Suppressor macrophage treated with lipopolysaccharide for 4 hours (primary cell): ENCODE measurements at regions not wholly inside any gene's neighbourhood (a gene's known extent, or its start where the extent isn't known, plus 50 kb on each side); places are given as distances from the start of the nearest gene placed in this dataset.
A peak's percentile ranks its signal among the peaks of the same experiment; 100 is the strongest.

Source experiments
- DNase-seq: peaks from one replicate; pipeline ENCODE4 v3.0.0-alpha.2; 2020

DNA sequence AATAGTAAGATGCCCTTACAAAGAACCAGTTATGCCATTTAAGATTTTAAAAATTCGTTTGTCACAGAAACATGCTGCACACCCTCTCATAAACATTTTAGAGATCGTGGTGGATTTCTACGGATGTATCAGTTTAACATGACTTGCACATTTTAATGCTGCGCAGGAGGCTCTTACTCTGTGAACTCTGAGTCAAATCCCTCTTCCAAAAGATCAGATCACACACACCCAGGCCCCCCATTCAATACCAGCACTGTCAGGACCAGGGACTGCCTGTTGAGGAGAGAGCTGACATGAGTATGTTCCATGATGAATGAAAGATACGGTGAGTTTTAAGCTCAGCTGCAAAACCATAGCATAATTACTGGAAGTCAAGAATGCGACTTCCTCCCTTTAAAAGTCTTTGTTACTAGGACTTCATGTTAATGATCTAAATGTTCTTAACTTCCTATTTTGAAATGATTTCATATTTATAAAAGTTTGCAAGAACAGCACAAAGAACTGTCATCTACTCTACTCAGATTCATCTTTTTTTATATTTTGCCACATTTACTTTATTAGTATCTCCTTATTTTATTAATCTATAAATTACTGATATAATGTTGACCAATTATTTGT is 500.2 kb downstream of the GLRX3 start:
- DNase-seq: peak; percentile 24

DNA sequence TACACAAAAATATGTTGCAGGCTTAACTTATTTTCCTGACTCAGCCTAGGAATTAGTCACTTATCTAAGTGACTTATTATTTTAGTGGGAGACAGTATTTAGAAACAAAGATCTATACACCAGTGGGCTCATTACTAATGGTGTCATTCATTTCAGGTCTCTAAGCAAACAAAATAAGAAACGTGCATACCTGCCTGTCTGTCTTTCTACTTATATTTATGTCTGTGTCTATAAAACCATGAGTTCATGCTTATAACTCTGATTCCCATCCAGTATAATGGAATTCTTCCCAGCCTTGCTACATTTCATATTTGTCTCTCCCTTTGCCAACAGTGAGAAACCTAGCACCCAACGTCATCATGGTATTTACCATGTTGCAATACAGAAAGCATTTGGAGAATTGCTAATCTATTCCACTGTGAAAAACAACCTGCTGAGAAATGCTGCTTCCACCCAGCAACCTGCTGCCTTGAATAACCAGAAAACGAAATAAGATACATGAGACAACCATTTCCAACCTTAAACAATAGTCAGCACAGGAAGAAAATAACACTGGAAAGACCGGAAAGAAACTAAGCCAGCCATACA is 501.0 kb downstream of the GLRX3 start:
- DNase-seq: peak; percentile 12

DNA sequence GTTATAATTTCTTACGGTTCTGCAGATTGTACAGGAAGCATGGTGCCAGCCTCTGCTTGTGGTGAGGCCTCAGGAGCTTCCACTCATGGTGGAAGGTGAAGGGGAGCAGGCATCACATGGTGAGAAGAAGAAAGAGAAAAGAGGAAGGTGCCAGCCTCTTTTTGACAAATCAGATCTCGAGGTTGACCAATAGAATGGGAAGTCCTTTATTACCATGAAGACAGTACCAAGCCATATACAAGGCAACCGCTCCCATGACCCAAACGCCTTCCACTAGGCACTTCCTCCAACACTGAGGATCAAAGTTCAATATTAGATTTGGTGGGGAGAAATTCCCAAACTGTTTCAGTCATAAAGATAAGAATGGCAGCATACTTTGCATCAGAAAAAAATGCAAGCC is 502.8 kb downstream of the GLRX3 start:
- DNase-seq: peak; percentile 12

DNA sequence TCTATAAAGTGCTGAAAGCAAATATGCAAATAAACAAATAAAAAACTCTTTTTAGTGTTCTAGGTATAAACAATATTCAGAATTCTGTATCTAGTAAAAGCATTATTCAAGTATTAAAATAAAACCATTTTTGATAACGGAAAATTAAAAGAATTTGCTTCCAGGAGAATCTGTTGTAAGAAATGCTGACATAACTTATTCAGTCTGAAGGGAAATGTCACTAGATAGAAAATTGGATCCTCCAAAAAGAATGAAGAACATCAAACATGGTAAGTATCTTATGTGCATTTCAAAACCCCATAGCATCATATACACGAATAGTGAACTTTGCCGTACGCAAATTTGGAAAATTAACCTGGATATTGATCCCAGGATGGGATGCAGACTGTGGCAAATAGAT is 506.7 kb downstream of the GLRX3 start:
- DNase-seq: no peak

DNA sequence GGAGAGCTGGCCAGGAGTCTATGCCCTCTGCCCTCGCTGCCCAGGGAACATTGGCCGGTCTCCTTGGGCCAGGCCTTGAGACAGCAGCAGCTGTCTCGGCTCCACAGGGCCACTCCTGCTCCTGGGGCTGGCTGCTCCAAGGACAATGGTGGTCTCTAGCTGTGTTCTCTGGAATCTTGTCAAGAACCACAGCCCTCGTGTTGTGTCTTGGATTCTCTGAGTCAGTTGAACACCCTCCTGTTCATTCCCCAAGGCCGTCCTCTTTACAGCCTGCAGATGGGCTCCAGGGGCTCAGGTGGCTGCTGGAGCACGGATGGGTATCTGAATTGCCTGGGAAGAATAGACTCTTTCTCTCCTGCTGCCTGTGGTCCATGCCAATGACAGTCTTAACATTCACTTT is 511.1 kb downstream of the GLRX3 start:
- no peak for DNase-seq

DNA sequence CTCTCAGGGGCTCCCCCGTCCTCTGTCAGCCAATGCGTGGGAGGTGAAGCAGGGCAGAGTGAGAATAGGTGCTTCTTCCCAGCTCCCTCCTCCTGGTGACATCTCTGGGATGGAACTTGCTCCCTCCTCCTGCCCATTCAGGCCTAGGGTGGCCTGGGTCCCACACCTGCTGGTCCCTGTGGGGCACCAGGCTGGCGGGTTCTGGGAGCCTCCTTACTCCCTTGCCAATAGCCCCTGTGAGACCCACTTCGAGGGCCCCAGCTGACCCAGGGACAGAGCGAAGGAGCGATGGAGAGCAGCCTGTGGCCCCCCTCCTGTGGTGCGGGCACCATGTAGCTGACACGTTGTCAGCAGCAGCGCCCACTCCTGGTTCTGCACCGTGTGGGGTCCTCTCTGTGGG is 512.6 kb downstream of the GLRX3 start:
- no peak for DNase-seq

DNA sequence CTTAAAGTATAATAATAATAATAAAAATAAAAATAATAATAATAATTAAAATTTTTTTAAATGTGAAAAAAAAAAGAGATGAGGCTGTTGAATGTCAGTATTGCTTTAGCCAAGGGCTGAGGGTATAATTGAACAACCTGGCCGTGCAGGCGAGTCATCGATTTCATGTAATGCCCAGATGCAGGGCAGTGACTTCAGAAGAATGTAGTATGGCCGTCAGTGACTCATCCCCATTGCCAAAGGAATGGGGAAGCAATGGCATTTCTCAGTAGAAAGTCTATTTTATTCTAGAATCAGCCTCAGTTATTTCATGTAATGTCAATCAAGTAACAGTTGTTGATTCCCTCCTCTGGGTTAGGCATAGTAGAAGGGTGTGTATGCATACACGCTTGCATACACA is 516.4 kb downstream of the GLRX3 start:
- DNase-seq: peak; percentile 46

DNA sequence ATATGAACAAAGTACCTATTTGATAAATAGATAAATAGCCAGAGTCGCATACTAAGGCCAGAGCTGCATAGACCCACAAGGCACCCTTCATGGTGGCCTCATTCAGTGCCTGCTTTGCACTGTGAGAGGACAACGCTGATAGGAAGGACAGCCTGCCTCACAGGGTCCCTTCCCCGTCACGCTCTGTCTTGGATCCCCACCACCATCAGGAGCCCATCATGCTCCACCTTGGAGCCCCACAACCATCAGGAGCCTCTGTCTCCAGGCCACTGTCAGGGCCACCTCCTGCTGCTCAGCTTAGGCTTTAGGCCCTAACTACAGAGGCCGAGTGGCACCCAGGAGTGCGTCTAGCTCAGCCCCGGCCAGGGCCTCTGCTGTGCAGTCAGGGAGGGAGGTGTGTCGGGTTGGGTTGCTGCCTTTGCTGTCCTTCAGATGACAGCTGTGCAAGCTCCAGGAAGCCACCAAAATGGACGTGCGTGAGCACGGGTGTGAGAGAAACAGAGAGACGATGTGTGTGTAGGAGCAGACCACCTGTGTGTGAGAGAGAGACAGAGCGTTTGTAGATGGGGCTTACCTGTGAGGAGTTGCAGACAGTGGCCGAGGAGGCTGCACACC is 516.9 kb downstream of the GLRX3 start:
- no peak for DNase-seq

DNA sequence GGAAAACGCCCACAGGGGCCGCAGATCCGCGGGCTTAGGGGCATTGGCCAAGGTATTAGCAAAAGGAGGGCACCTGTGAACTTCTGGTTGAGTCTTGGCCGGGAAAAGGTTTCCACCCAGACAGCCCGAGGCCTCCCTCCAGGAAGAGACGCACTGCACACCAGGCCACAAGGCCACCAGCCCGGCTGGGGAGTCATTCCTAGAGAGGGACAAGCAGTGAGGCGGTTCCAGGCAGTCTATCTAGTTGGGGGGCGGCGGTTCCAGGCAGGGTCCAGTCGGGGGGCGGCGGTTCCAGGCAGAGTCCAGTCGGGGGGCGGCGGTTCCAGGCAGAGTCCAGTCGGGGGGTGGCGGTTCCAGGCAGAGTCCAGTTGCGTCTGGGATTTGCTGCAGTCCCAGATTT is 518.5 kb downstream of the GLRX3 start:
- DNase-seq: no peak

DNA sequence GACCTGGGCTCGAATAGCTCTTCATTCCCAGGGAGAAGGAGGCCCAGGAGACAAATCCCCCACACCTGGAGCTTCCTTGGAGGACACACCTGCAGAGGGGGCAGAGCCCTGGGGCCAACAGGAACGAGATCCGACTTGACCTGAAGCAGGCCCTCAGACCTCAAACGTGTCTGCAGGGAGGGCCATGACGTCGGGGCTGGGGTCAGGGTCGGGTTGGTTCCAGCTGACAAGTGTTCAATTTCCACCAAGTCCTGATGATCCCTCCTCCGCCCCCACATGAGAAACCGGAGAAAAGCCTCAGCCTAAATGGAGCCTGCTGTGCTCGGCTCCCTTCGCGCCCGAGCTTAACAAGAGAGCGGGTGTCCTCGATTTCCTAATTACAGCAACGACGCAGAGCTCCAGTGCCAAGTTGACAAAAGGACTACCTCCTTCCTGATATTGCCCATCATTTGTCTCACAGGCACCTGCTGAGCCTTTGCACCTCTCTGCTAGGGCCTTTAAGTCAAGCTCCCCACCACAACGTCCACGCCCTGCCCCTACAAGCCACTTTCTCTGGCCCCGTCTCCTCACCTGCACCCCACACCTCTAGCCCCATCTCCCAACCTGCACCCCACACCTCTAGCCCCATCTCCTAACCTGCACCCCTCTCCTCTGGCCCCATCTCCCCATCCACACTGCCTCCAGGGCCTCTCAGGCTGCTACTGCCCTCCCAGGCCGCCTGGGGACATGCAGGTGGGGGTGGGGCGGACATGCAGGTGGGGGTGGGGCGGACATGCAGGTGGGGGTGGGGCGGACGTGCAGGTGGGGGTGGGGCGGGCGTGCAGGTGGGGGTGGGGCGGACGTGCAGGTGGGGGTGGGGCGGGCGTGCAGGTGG is 519.4 kb downstream of the GLRX3 start:
- DNase-seq: no peak

DNA sequence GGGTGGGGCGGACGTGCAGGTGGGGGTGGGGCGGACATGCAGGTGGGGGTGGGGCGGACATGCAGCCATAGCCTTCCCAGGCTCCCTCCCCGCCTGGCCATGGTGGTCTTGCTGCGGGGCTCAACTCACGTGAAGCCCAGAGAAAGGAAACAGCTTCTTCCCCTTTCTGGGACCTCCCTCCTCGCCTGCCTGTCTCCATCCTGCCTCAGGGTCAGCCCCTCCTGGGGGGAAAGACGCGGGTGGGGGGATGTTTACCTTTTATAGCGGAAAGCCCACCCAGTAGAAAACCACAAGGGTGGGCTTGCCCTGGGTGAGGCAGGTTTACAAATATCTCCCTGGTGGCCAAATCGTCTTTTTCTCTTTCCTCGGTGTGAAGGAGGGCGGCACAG is 520.0 kb downstream of the GLRX3 start:
- no peak for DNase-seq

DNA sequence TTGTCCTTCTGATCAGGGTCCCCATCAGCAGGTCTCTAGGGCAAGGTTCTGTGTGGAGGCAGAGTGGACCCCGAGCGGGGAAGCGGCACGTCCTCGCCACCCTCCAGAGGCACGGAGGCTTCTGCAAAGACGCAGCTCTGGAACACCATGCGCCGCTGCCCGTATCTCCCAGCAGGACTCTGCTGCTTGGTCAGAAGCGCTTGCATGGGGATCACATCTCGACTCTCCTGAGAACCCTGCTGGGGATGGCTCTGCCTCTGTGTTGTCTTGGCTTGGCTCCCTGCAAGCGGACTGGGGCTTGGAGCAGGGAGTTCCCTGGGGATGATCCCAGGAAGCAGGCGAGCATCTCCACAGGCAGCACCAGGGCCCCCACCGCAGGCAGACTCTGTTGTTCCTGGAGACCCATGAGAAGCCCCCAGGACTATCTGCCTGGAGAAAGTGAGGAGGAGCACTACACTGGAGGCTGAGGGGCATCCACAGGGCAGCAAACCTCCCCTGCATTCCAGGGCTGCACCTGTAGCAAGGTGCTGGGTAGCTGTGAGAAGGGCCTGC is 520.5 kb downstream of the GLRX3 start:
- DNase-seq: no peak

DNA sequence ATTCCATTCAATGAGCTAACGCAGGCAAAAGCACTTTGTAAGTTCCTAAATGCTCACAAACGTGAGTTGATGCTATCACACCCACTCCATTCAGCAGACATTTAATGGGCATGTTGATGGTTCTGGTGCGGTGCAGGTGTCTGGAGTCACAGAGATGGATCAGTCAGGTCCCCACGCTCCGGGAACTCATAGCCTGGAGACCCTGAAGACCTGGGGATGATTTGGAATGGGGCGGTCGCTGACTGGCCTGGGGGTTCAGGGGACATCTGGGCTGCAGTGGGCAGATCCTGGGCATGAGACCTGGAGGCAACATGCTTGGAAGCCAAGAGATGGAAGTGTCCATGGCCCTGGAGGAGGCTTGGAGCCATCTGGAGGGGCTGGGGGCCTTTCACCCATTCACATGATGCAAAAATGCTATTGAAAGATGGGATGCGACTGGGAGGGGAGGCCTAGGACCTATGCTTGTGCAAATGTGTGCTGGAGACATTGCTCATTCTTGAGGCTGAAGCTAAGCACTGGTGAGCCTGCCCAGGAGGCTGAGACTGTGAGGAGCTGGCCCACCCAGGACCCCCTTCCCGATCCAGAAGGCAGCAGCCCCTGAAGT is 522.6 kb downstream of the GLRX3 start:
- DNase-seq: no peak

DNA sequence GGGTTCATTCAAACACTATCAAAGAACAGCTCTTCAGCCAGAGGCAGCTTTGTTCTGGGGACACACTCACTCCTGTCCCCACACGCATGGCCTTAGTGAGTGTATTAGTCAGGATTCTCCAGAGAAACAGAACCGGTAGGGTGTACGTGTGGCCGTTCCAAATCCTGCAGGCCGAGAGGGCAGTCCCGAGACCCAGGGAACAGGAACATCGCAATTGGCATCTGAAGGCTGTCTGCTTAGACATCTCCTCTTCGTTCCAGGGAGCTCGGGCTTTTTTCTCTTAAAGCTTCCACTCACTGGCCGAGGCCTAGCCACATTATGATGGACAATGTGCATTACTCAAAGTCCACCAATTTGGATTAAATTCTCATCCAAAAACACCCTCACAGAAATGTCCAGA is 523.3 kb downstream of the GLRX3 start:
- DNase-seq: no peak

DNA sequence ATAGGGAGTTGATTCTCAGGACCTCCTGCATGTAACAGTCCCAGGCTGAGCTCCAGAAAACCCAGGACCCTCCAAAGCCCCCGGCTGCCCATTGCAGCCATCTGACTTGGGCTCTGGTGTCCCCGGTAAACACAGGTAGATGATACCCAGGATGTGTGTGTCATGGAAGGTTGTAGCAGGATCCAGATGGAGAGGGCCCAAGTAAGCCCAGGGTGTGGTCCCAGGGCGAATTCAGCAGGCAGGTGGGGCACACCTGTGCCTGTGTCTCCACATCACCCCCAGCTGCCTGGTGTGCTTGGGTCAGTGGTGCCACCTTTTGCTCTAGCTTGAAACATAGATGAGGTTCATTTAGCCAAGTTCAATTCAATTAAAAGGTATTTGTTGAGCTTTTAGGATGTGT is 524.1 kb downstream of the GLRX3 start:
- DNase-seq: no peak

DNA sequence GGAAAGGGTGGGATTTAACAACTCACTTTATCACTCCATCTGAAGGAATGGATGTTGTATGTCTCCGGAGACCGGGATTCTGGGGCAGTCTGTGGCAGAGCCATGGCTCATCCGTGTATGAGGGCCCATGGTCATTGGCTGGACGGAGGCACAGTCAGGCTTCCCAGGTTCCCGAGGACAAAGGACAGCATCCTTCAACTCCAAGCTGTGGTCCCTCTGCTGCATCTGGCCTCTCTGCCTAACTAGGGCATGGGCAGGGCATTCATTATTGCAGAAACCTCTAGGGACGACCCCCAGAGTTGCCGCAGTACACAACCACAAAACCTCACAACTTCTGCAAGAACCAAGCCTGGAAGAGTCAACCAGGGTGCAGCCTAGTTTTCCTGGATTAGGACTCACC is 525.2 kb downstream of the GLRX3 start:
- no peak for DNase-seq

DNA sequence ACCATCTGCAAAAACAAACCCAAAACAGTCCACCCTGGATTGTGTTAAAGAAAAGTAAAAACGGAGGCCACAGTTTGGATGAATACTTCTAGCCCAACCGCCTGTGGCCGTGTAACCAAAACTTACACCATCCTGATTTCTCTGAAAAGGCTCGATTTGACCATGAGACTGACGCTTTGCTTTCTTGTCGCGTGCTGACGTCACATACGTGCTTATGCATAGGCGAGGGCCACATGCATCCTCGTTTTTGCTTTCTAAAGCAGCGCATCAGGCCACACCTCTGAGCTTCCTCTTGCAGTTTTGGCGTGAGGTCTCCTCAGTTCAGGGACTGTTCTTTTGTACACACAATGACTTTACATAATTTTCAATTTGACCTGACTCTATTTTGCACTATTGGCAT is 526.6 kb downstream of the GLRX3 start:
- DNase-seq: no peak

DNA sequence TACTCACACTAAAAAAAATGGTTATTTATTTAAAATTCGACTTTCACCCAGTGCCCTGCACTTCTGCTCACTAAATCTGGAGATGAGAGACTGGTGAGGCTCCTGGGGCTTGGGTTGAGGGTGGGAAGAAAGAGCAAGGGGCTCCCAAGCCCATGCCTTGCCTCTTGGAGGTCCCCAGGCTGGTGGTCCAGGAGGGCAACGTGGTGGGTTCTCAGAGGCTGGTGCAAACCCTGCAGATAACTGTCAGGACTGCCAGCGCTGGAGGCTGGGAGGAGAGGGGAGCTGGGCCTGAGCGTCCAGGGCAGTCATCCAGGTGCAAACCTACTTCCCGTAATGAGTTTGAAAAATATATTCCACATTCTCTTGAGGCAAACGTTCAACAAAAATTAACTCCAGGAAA is 528.3 kb downstream of the GLRX3 start:
- no peak for DNase-seq

DNA sequence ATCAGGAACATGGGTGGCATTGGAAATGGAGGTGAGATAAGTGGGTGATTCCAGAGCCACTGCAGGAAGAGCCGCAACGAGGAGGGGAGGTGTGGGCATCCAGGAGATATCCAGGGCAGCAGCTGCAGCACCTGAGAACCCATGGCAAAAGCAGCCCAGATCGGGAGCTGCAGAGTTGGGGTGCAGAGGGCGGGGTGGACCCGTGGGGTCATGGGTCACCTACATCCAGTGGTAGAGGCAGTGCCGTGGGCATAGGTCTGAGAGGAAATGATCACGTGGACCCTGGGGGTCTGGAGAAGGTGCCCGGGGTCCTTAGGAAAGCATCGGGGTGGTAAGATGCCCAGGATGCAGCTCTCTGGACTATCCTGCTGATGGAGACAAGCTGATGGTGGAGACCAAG is 530.0 kb downstream of the GLRX3 start:
- no peak for DNase-seq

DNA sequence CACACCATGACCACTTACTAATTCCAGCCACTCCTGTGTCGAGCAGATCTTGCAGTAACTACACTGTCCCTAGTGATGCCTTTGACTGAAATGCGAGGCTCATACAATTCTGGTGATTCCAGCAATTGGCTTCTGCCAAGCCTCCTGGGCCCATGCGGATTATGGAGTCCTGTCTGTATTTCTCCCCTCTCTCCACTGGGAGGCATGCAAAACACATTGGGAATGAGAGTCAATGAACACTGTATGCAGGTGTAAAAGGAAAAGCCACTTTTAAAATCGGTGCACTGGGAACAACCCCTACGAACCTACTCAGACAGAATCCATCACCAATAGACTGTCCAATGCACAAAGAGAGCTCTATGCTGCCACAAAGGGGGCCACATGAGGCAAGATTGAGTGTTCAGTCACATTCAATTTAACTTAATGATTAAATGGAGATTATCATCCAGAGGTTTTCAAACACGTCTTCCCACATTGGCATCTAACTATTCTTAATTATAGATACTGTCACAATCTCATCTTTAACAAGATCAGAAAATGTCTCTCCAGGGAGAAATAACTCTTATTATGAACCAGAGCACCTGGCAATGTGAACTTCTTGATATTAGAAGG is 550.6 kb downstream of the GLRX3 start:
- DNase-seq: no peak

DNA sequence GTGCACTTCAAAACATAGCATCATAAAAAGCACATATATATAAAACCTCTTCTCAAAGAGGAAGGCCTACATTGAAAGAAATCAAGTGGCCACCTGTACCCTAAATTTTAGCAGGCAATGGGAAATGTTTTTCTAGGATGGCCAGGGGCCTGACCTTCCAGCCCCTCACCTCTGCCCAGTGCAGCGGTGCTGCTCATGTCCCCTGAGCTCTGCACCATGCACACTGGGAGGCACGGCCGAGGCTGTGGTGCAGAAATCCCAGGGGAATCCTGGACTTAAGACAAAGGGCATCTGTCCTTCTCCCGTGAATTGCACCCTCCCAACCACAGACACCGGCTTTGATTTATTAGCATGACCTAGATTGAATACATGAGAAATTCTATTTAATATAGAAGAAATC is 551.4 kb downstream of the GLRX3 start:
- no peak for DNase-seq

DNA sequence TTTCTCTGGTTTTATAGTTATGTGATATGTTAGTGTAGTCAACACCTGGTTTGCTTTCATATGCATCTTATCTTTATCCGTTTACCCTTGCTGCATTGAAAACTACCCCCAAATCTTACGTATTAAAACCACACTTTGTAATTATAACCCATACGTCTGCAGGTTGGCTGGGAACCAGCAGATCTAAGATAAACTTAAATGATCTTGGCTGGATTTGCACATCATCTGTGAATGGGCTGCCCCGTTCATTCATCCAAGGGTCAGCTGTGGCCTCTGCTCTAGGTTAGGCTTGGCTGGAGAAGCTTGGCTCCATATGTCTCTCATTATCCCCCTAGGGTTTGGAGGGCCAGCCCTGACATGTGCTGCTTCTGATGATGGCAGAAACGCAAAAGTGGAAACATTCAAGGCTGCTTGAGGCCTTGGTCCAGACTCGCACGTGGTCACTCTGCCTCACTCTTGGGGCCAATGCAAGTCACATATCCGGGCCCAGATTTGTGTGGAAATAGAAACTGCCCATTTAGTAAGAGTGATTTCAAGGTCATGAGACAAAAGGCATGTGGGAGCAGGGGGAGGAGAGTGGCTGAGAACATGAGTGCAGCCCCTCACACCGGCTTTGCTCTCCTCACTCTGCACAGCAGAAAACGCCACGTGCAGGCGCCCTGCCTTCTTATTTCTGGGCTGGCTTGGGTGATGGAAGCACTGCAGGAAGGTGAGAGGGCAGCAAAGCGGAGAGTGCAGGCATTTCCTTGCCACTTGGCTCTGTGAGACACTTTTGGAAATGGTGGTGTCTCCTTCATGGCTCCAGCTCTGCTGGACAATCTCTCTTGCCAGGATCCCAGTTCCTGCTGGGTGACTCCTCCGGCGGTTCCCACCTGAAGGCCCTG is 553.8 kb downstream of the GLRX3 start:
- no peak for DNase-seq
